C4-2B (cell line): ENCODE measurements at regions not wholly inside any gene's neighbourhood (a gene's known extent, or its start where the extent isn't known, plus 50 kb on each side); places are given as distances from the start of the nearest gene placed in this dataset.

Experiments used
- H3K27ac ChIP-seq: fragments of 450-650 bp; 2 replicates; pipeline ENCODE4 v1.5.1; 2017
- ZFX ChIP-seq: fragments of 450-650 bp; IDR thresholded peaks from 2 replicates; pipeline ENCODE4 v1.6.1; 2017
- TF ChIP-seq, protein P1 (sequence below): fragments of 450-650 bp; conservative IDR thresholded peaks from 2 replicates; pipeline ENCODE4 v1.5.1; 2017; ENCODE audit warnings: mild to moderate bottlenecking

DNA sequence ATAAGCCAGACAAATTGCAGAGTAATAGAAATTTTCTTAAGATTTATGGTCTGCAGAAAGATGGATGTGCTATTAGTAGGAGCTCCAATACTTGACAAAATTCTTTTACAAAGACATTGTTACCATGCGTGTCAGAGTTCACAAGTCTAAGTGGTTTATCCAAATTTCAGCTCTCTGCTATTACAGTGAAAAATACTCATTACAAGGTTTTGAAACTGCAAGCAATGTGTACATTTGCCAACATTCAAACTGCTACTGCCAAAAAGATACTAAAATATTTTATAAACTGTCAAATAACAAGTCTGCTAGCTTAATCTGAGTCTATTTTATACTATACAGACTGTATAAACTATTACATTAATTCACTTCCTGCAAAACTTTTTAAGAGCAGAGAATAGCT, 1341.5 kb upstream of the ACVR2A start:
- H3K27ac ChIP-seq: no peak overlapping the region
- TF ChIP-seq ZFX: no peak
- TF ChIP-seq, protein P1, sequence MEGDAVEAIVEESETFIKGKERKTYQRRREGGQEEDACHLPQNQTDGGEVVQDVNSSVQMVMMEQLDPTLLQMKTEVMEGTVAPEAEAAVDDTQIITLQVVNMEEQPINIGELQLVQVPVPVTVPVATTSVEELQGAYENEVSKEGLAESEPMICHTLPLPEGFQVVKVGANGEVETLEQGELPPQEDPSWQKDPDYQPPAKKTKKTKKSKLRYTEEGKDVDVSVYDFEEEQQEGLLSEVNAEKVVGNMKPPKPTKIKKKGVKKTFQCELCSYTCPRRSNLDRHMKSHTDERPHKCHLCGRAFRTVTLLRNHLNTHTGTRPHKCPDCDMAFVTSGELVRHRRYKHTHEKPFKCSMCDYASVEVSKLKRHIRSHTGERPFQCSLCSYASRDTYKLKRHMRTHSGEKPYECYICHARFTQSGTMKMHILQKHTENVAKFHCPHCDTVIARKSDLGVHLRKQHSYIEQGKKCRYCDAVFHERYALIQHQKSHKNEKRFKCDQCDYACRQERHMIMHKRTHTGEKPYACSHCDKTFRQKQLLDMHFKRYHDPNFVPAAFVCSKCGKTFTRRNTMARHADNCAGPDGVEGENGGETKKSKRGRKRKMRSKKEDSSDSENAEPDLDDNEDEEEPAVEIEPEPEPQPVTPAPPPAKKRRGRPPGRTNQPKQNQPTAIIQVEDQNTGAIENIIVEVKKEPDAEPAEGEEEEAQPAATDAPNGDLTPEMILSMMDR: no peak

DNA sequence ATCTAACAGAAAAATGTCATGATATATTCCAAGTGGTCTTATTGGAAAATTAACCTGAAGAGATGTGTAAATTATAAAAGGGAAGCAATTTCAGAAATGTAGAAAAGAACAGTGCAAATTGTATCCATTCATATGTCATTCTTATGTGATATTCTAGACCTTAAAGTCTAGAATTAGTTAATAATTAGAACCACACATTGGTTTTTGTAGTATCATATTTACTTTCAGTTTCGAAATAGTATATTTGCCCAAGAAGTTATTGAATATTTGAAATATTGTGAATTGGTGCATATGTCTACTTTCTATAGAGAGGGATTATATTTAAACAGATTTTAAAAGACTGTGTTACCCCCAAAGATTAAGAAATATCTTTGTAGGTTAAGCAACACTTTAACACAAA, 1348.6 kb upstream of the ACVR2A start:
- H3K27ac ChIP-seq: no peak overlapping the region
- no peak for TF ChIP-seq ZFX
- TF ChIP-seq, protein P1: no peak

DNA sequence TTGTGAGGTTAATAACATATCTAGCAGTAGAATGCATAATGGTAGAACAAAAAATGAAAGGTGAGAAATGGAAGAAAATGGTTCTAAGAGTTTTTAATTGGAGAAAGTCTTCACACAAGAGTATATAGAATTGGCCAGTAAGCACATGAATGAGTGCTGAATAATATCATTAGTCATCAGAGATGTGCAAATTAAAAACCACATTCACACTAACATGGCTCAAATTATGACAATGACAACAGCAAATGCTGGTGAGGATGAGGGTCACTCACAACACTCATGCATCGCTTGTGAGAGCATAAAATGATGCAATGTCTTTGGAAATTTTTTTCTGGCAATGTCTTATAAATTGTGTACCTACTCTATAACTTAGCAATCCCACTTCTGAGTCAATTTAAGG, 1355.4 kb upstream of the ACVR2A start:
- TF ChIP-seq, protein P1: no peak
- no peak for TF ChIP-seq ZFX
- H3K27ac ChIP-seq: no peak overlapping the region

DNA sequence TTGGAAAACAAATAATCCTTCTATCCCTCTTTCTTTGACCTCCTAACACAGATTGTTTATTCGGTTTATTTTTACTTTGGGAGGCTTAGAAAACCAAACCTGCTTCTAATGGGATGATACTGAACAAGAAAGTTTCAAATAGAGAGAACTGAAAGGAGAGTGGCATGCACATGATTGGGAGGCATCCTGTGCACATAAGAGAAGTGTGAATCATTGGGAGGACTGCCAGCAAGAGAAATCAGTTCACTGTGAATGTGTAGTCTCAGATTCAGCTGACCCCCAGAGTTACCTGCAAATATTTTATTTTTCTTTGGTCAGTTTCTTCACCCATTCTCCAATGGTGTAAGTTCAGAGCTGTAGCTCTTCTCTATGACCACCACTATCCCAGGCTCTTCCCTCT, 1363.2 kb upstream of the ACVR2A start:
- H3K27ac ChIP-seq: no peak overlapping the region
- no peak for TF ChIP-seq ZFX
- TF ChIP-seq, protein P1: no peak

DNA sequence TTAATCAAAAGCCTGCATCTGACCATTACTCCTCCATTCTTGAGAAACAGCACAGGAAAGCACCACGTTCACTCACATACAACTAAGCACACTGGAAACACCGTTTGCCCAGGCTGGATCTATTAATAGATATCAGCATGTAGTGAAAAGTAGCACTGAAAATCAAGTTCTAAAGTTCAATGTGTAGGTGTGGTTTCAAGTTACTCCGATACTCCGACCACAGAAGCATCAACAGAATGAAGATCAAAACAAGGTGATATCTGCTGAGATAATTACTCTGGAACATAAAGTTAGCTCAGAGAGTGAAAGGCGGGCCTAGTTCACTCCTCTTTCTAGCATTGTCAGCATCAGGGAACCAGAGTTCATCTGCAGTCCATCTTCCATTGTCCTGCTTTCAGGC, 1367.4 kb upstream of the ACVR2A start:
- no peak overlapping the region for H3K27ac ChIP-seq
- TF ChIP-seq, protein P1: no peak
- no peak for TF ChIP-seq ZFX

DNA sequence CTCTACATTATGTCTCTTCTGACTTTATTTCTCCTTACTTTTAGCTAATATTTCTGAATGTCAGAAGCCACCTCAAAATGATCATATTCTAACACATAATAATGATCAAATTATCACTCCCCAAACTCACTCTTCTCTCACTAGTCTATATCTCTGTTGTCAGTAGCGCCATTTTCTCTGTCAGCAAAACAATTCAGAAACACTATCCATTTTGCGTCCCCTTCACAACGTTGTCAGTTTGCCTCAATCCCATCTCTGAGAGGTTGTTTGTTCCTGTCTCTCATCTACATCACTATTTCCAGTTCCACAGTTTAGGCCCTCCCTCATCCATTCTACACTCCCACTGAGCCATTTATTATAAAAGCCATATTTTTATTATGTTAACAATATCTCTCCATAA, 1376.3 kb upstream of the ACVR2A start:
- H3K27ac ChIP-seq: no peak overlapping the region
- TF ChIP-seq ZFX: no peak
- TF ChIP-seq, protein P1: no peak

DNA sequence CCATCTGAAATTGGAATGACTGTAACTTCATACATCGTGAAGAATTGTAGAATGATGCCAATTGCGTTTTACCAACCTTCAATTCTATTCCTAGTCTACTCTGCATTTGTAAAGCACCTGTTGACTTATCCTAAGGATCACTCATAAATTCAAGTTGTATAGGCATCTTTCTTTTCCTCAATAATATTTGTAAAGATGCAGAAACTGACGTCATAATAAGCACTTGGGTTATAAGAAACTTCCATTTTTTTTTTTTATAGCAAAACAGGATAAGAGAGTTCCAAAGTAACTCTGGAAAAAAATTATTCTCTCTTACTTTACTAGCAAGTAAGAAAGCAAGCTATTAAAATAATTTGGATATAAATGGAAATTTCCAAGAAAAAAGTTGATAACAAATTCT, 1377.4 kb upstream of the ACVR2A start:
- TF ChIP-seq ZFX: no peak
- TF ChIP-seq, protein P1: no peak

More for the DNA sequence above, 1377.4 kb upstream of the ACVR2A start:
- no peak overlapping the region for H3K27ac ChIP-seq
